Aorta (tissue), 5 donors: ENCODE measurements at regions not wholly inside any gene's neighbourhood (a gene's known extent, or its start where the extent isn't known, plus 50 kb on each side); places are given as distances from the start of the nearest gene placed in this dataset.
"Not testable (repeated sequence)": the region's sequence is repeated elsewhere in the genome, so short reads cannot be mapped to it uniquely, and the experiment has no call there.

ENCODE experiments used
- ATAC-seq: fragments of 200-7000 bp; cut with Tn5 transposase; one replicate; pipeline ENCODE4 v1.9.1; 2022; ENCODE audit warnings: moderate library complexity; ENCODE audit not compliant: low FRiP score
- DNase-seq, 2 donors: peaks; one replicate each; pipeline ENCODE4 v3.0.0-alpha.2; 2020
- H3K27ac ChIP-seq, 2 donors: one replicate each; pipeline ENCODE4 v1.5.1; 2013; ENCODE audit warnings: low read length in 2 of 2, mild to moderate bottlenecking in 2 of 2, moderate library complexity in 2 of 2, control low read depth in 1 of 2, inconsistent platforms in 1 of 2, low read depth in 1 of 2
- H3K27me3 ChIP-seq, 2 donors: one replicate each; pipeline ENCODE4 v1.6.1; 2013; ENCODE audit warnings: control low read depth in 1 of 2, low read length in 1 of 2, mild to moderate bottlenecking in 1 of 2, moderate library complexity in 1 of 2; ENCODE audit not compliant: insufficient read depth in 2 of 2, control insufficient read depth in 1 of 2
- H3K36me3 ChIP-seq, 2 donors: one replicate each; pipeline ENCODE4 v1.6.1; 2013; ENCODE audit warnings: control low read depth in 1 of 2, low read length in 1 of 2, mild to moderate bottlenecking in 1 of 2; ENCODE audit not compliant: insufficient read depth in 2 of 2, control insufficient read depth in 1 of 2
- H3K4me1 ChIP-seq, 2 donors: one replicate each; pipeline ENCODE4 v1.6.1; 2013; ENCODE audit warnings: low read length in 2 of 2, control low read depth in 1 of 2, mild to moderate bottlenecking in 1 of 2, moderate library complexity in 1 of 2; ENCODE audit not compliant: insufficient read depth in 2 of 2, control insufficient read depth in 1 of 2
- H3K4me3 ChIP-seq, 2 donors: one replicate each; pipeline ENCODE4 v1.5.1; 2013; ENCODE audit warnings: low read length in 2 of 2, control low read depth in 1 of 2, mild to moderate bottlenecking in 1 of 2
- H3K9me3 ChIP-seq: one replicate; pipeline ENCODE4 v1.6.1; 2013; ENCODE audit warnings: mild to moderate bottlenecking, low read length; ENCODE audit not compliant: control insufficient read depth
- WGBS, 2 donors: extraction: QIAGEN DNeasy Blood & Tissue Kit; methylation state at CpG; one replicate each; pipeline ENCODE4 v1.1.7; 2013; 5-methylcytosine and 5-hydroxymethylcytosine counted together
- intact Hi-C, 2 donors: fragments of 100-400 bp; cut with DNase I; formaldehyde crosslinking; loops; one replicate each; pipeline versions ENCODE4 v1.14.2 to v1.15.0; 2022
- donor health status: healthy with polysubstance abuse.
- donor health status: Bipolar disorder and iron deficiency.
- donor health status: DM: no; HTN: no; CAD: no.
- donor health status: DM: no; HTN: no; CAD: no.
- donor health status: DM: yes; HTN: yes; CAD: no.

GRCh38 chr12:73612551-73612950 lies 925.1 kb upstream of the ATXN7L3B start:
- ATAC-seq: no peak
- intact Hi-C loops: no loop called here
- DNase-seq: no peak
- H3K4me1 ChIP-seq: no peaks in the 10 kb centered on the region
- H3K9me3 ChIP-seq: no peaks in the 10 kb centered on the region
- no peaks in the 10 kb centered on the region for H3K27me3 ChIP-seq
- no peak overlapping the region for H3K4me3 ChIP-seq
- H3K27ac ChIP-seq: no peak overlapping the region
- no peaks in the 10 kb centered on the region for H3K36me3 ChIP-seq

GRCh38 chr12:73623421-73623820 lies 914.2 kb upstream of the ATXN7L3B start:
- no peak overlapping the region for H3K4me3 ChIP-seq
- H3K27me3 ChIP-seq: no peaks in the 10 kb centered on the region
- no peak overlapping the region for H3K27ac ChIP-seq
- WGBS, 2 donors: 96 to 97% methylated on average over 2 of the region's 2 CpGs
- DNase-seq (no peak), ATAC-seq (no peak)
- intact Hi-C loops: no loop called here
- H3K4me1 ChIP-seq: no peaks in the 10 kb centered on the region
- H3K36me3 ChIP-seq: no peaks in the 10 kb centered on the region
- peaks cover 1% of the 10 kb centered on the region for H3K9me3 ChIP-seq

GRCh38 chr12:73625226-73625625 lies 912.4 kb upstream of the ATXN7L3B start:
- H3K9me3 ChIP-seq: peaks cover 1% of the 10 kb centered on the region
- H3K27ac ChIP-seq: no peak overlapping the region
- H3K4me1 ChIP-seq: no peaks in the 10 kb centered on the region
- no peaks in the 10 kb centered on the region for H3K36me3 ChIP-seq
- intact Hi-C loops: no loop called here
- H3K27me3 ChIP-seq: no peaks in the 10 kb centered on the region
- no peak for DNase-seq
- no peak for ATAC-seq
- no peak overlapping the region for H3K4me3 ChIP-seq

- Histone ChIP-seq H3K4me3 (no peak overlapping the region), H3K9me3 (no peaks in the 10 kb centered on the region), H3K27me3 (no peaks in the 10 kb centered on the region), H3K27ac (no peak overlapping the region), H3K36me3 (no peaks in the 10 kb centered on the region), H3K4me1 (no peaks in the 10 kb centered on the region)
- 75 to 77% methylated on average over 5 of the region's 5 CpGs for WGBS, 2 donors
- intact Hi-C loops: no loop called here
- DNase-seq (no peak), ATAC-seq (no peak)
These were observed 908.5 kb upstream of the ATXN7L3B start for GRCh38 chr12:73629171-73629570.

GRCh38 chr12:73629893-73630831 lies 907.5 kb upstream of the ATXN7L3B start:
- DNase-seq (no peak), ATAC-seq (no peak)
- no peaks in the 10 kb centered on the region for H3K9me3 ChIP-seq
- H3K36me3 ChIP-seq: no peaks in the 10 kb centered on the region
- no peak overlapping the region for H3K4me3 ChIP-seq
- WGBS, 2 donors: 36 to 42% methylated on average over 4 of the region's 4 CpGs
- no peak overlapping the region for H3K27ac ChIP-seq
- no peaks in the 10 kb centered on the region for H3K4me1 ChIP-seq
- H3K27me3 ChIP-seq: no peaks in the 10 kb centered on the region
- intact Hi-C loops: no loop called here

GRCh38 chr12:73632191-73632590 lies 905.4 kb upstream of the ATXN7L3B start:
- no peaks in the 10 kb centered on the region for H3K4me1 ChIP-seq
- intact Hi-C loops: no loop called here
- no peaks in the 10 kb centered on the region for H3K27me3 ChIP-seq
- no peak for DNase-seq
- no peak overlapping the region for H3K27ac ChIP-seq
- H3K9me3 ChIP-seq: no peaks in the 10 kb centered on the region
- ATAC-seq: no peak
- no peaks in the 10 kb centered on the region for H3K36me3 ChIP-seq
- no peak overlapping the region for H3K4me3 ChIP-seq

- Histone ChIP-seq H3K4me3 (no peak overlapping the region), H3K27ac (no peak overlapping the region), H3K9me3 (no peaks in the 10 kb centered on the region), H3K4me1 (no peaks in the 10 kb centered on the region), H3K36me3 (no peaks in the 10 kb centered on the region), H3K27me3 (no peaks in the 10 kb centered on the region)
- DNase-seq: no peak
- no peak for ATAC-seq
- WGBS, 2 donors: 57 to 64% methylated on average over 4 of the region's 4 CpGs
- intact Hi-C loops: no loop called here
These were observed 905.0 kb upstream of the ATXN7L3B start for GRCh38 chr12:73632661-73633060.

GRCh38 chr12:73639397-73639796 lies 898.2 kb upstream of the ATXN7L3B start:
- H3K27ac ChIP-seq, ATAC-seq, H3K9me3 ChIP-seq, intact Hi-C loops, H3K36me3 ChIP-seq, DNase-seq, H3K4me3 ChIP-seq, H3K27me3 ChIP-seq, H3K4me1 ChIP-seq: not testable (repeated sequence)
- 90 to 92% methylated on average over 5 of the region's 5 CpGs for WGBS, 2 donors

GRCh38 chr12:73656375-73656774 lies 881.3 kb upstream of the ATXN7L3B start:
- intact Hi-C loops: no loop called here
- Histone ChIP-seq H3K36me3 (no peaks in the 10 kb centered on the region), H3K27ac (no peak overlapping the region), H3K4me1 (no peaks in the 10 kb centered on the region), H3K4me3 (no peak overlapping the region), H3K27me3 (no peaks in the 10 kb centered on the region), H3K9me3 (peaks cover 3% of the 10 kb centered on the region)
- 65 to 68% methylated on average over 5 of the region's 5 CpGs for WGBS, 2 donors
- ATAC-seq: no peak
- no peak for DNase-seq
